DOHH2 (cell line): ENCODE measurements at regions not wholly inside any gene's neighbourhood (a gene's known extent, or its start where the extent isn't known, plus 50 kb on each side); places are given as distances from the start of the nearest gene placed in this dataset.

Experiments used
- H3F3A ChIP-seq: fragments of 200-600 bp; sonication (generic), shearing (Covaris generic); 2 replicates; pipeline ENCODE4 v1.6.0; 2016; ENCODE audit warnings: antibody characterized with exemption, mild to moderate bottlenecking; ENCODE audit not compliant: control insufficient read depth, insufficient read depth
- H3K27ac ChIP-seq: fragments of 200-600 bp; sonication (generic); 2 replicates; pipeline ENCODE4 v1.5.1; 2014; ENCODE audit warnings: low read depth, mild to moderate bottlenecking, low read length, moderate library complexity
- H3K27me3 ChIP-seq: fragments of 200-600 bp; sonication (generic); 2 replicates; pipeline ENCODE4 v1.6.1; 2014; ENCODE audit warnings: mild to moderate bottlenecking, low read length, mixed read lengths; ENCODE audit not compliant: control insufficient read depth
- H3K36me3 ChIP-seq: fragments of 200-600 bp; sonication (generic); 2 replicates; pipeline ENCODE4 v1.6.1; 2014; ENCODE audit warnings: mild to moderate bottlenecking, low read length, moderate library complexity, mixed read lengths; ENCODE audit not compliant: control insufficient read depth
- H3K4me1 ChIP-seq: fragments of 200-600 bp; sonication (generic); 2 replicates; pipeline ENCODE4 v1.6.1; 2014; ENCODE audit warnings: mild to moderate bottlenecking, low read length, mixed read lengths; ENCODE audit not compliant: control insufficient read depth
- H3K4me2 ChIP-seq: fragments of 200-600 bp; sonication (generic); 2 replicates; pipeline ENCODE4 v1.6.0; 2014; ENCODE audit warnings: mild to moderate bottlenecking, low read length, moderate library complexity
- H3K4me3 ChIP-seq: fragments of 200-600 bp; sonication (generic); 2 replicates; pipeline ENCODE4 v1.5.1; 2014; ENCODE audit warnings: mild to moderate bottlenecking, low read length, mixed read lengths
- H3K79me2 ChIP-seq: fragments of 200-600 bp; sonication (generic); 2 replicates; pipeline ENCODE4 v1.6.1; 2014; ENCODE audit warnings: mild to moderate bottlenecking, low read length, mixed read lengths; ENCODE audit not compliant: control insufficient read depth
- H3K9me2 ChIP-seq: fragments of 200-600 bp; sonication (generic); replicated peaks from 2 replicates; pipeline ENCODE4 v1.6.1; 2014; ENCODE audit warnings: mild to moderate bottlenecking, low read length, mixed read lengths; ENCODE audit not compliant: control insufficient read depth
- H3K9me3 ChIP-seq: fragments of 200-600 bp; sonication (generic); 2 replicates; pipeline ENCODE4 v1.6.1; 2014; ENCODE audit warnings: antibody characterized with exemption, low read length, mixed read lengths; ENCODE audit not compliant: control insufficient read depth, insufficient read depth
- H4K20me1 ChIP-seq: fragments of 200-600 bp; sonication (generic); 2 replicates; pipeline ENCODE4 v1.6.0; 2014; ENCODE audit warnings: low read depth, mild to moderate bottlenecking, antibody characterized with exemption, low read length, moderate library complexity; ENCODE audit not compliant: control insufficient read depth, insufficient read depth
- CTCF ChIP-seq: fragments of 200-600 bp; sonication (generic); IDR thresholded peaks from one replicate; pipeline ENCODE4 v1.5.1; 2014; ENCODE audit warnings: antibody characterized with exemption, mild to moderate bottlenecking, low read depth, low read length; ENCODE audit not compliant: poor library complexity, severe bottlenecking
- EZH2phosphoT487 ChIP-seq: fragments of 200-600 bp; sonication (generic); IDR thresholded peaks from 2 replicates; pipeline ENCODE4 v1.6.1; 2017; ENCODE audit warnings: borderline replicate concordance, mild to moderate bottlenecking, antibody characterized with exemption, low read length, moderate library complexity, mixed read lengths

- Histone ChIP-seq H3F3A (no peaks in the 10 kb centered on the region), H3K9me3 (no peaks in the 10 kb centered on the region), H3K79me2 (no peaks in the 10 kb centered on the region), H3K36me3 (no peaks in the 10 kb centered on the region), H3K4me3 (no peak overlapping the region), H3K27me3 (no peaks in the 10 kb centered on the region), H3K9me2 (no peaks in the 10 kb centered on the region), H3K4me2 (no peak overlapping the region), H3K27ac (no peak overlapping the region), H3K4me1 (no peaks in the 10 kb centered on the region), H4K20me1 (no peaks in the 10 kb centered on the region)
- TF ChIP-seq CTCF = no peak
- no peak for TF ChIP-seq EZH2phosphoT487
Observed at GRCh38 chr2:191508738-191509137, 169.2 kb upstream of the NABP1 start.

- no peaks in the 10 kb centered on the region for H3K27me3 ChIP-seq
Observed at GRCh38 chr2:191512216-191512835, 165.6 kb upstream of the NABP1 start.

GRCh38 chr2:191512874-191513273, 165.1 kb upstream of the NABP1 start:
- no peaks in the 10 kb centered on the region for H3K4me1 ChIP-seq
- no peaks in the 10 kb centered on the region for H3K9me3 ChIP-seq
- TF ChIP-seq EZH2phosphoT487 (no peak), CTCF (no peak)
- no peak overlapping the region for H3K4me2 ChIP-seq
- no peaks in the 10 kb centered on the region for H3K9me2 ChIP-seq
- H3K36me3 ChIP-seq = no peaks in the 10 kb centered on the region
- H3K4me3 ChIP-seq = no peak overlapping the region
- H4K20me1 ChIP-seq = no peaks in the 10 kb centered on the region
- H3K27ac ChIP-seq = no peak overlapping the region
- H3K79me2 ChIP-seq = no peaks in the 10 kb centered on the region
- H3K27me3 ChIP-seq = no peaks in the 10 kb centered on the region
- no peaks in the 10 kb centered on the region for H3F3A ChIP-seq

More at GRCh38 chr2:191512216-191512835, 165.6 kb upstream of the NABP1 start:
- Histone ChIP-seq H4K20me1 (no peaks in the 10 kb centered on the region), H3K9me2 (no peaks in the 10 kb centered on the region), H3K4me3 (no peak overlapping the region), H3K4me1 (no peaks in the 10 kb centered on the region), H3F3A (no peaks in the 10 kb centered on the region), H3K36me3 (no peaks in the 10 kb centered on the region), H3K27ac (no peak overlapping the region), H3K4me2 (no peak overlapping the region), H3K79me2 (no peaks in the 10 kb centered on the region), H3K9me3 (no peaks in the 10 kb centered on the region)
- no peak for TF ChIP-seq EZH2phosphoT487
- TF ChIP-seq CTCF = no peak
